ENCODE measurements at regions not wholly inside any gene's neighbourhood (a gene's known extent, or its start where the extent isn't known, plus 50 kb on each side); places are given as distances from the start of the nearest gene placed in this dataset.
"Not testable (repeated sequence)": the region's sequence is repeated elsewhere in the genome, so short reads cannot be mapped to it uniquely, and the experiment has no call there.

DNA sequence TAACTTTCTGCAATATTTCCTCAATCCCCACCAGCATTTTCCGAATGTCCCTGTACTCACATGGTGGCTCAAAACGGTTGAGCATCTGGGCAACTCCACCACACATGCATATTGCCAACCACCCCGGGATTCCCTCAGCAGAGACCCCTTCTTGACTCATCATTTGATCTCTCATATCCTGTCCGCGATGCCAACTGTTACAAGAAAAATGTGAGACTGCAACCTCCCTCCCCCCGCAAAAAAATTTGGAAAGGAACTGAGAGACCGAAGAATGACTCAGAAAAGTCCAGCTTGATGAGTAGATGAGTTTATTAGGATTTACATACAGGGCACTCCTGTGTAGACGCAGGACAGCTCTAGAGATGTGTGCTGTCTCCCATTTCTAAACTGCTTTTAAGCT is 561.4 kb downstream of the ZIC3 start:
- Histone ChIP-seq H3K27me3 (ENCODE audit: control insufficient read depth, insufficient read depth, low read length) (no peaks in the 10 kb centered on the region), H3K9me3 (ENCODE audit: control insufficient read depth, low read depth, low read length) (peaks cover 9% of the 10 kb centered on the region), H3K9ac (ENCODE audit: low read length) (no peak overlapping the region), H3K4me3 (ENCODE audit: low read length) (no peak overlapping the region), H3K4me1 (ENCODE audit: control insufficient read depth, low read depth, low read length) (no peaks in the 10 kb centered on the region), H3K27ac (ENCODE audit: low read length) (no peak overlapping the region), H3K36me3 (ENCODE audit: control insufficient read depth, low read depth, low read length) (no peaks in the 10 kb centered on the region)

DNA sequence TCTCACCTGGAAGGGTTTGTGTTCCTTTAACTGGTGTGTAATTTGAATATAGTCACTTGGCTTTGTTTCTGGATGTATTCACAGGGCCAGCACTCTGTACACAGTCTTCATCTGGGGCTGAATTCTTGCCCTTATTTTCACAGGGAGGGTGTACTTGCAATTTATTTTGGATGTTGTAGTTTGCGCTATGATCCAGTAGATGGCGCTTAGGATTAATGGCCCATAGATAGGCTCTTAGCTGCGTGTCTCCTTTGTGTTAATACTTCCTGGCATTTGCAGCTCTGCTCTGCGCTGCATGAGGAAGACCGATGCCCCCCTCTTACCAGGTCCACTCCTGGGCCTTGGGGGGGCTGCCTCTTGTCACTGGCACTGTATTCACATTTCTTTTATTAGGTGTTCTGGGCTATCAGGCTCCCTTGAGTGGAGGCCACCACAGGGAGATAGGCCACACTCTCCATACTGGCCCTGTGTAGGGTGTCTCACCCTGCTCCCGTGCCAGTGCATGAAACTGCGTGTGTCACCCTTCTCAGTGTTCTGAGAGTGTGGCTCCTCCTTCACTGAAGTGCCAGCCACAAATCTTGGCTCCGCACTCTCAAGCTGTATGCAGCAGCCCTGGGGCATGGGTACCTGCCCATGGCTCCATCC is 562.2 kb downstream of the ZIC3 start:
- H3K4me3 ChIP-seq (ENCODE audit: low read length), result no peak overlapping the region
- no peak overlapping the region for H3K9ac ChIP-seq (ENCODE audit: low read length)
- no peaks in the 10 kb centered on the region for H3K4me1 ChIP-seq (ENCODE audit: control insufficient read depth, low read depth, low read length)
- no peaks in the 10 kb centered on the region for H3K27me3 ChIP-seq (ENCODE audit: control insufficient read depth, insufficient read depth, low read length)
- H3K9me3 ChIP-seq (ENCODE audit: control insufficient read depth, low read depth, low read length), result peaks cover 10% of the 10 kb centered on the region
- no peaks in the 10 kb centered on the region for H3K36me3 ChIP-seq (ENCODE audit: control insufficient read depth, low read depth, low read length)
- no peak overlapping the region for H3K27ac ChIP-seq (ENCODE audit: low read length)

DNA sequence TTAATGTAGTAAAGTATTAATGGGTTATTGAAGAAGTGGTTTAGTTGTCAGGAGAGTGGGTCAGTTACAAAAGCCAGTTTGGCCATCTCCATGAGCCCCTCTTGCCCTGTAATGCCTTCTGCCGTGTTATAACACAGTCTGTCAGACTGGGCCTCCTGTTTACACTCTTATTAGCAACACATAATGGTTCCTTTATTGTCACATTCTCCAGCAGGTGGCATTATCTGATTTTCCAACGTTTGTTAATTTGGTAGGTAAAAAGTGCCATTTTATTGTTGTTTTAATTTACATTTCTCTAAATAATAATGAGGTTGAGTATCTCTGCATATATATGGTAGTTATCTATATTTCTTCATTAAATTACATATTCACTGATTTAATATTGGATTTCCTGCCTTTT is 560.8 kb downstream of the FGF13 start:
- H3K27me3 ChIP-seq (ENCODE audit: control insufficient read depth, insufficient read depth, low read length), result no peaks in the 10 kb centered on the region
- no peak overlapping the region for H3K9ac ChIP-seq (ENCODE audit: low read length)
- peaks cover 13% of the 10 kb centered on the region for H3K9me3 ChIP-seq (ENCODE audit: control insufficient read depth, low read depth, low read length)
- H3K36me3 ChIP-seq (ENCODE audit: control insufficient read depth, low read depth, low read length), result no peaks in the 10 kb centered on the region
- H3K4me1 ChIP-seq (ENCODE audit: control insufficient read depth, low read depth, low read length), result no peaks in the 10 kb centered on the region
- no peak overlapping the region for H3K27ac ChIP-seq (ENCODE audit: low read length)
- H3K4me3 ChIP-seq (ENCODE audit: low read length), result no peak overlapping the region

DNA sequence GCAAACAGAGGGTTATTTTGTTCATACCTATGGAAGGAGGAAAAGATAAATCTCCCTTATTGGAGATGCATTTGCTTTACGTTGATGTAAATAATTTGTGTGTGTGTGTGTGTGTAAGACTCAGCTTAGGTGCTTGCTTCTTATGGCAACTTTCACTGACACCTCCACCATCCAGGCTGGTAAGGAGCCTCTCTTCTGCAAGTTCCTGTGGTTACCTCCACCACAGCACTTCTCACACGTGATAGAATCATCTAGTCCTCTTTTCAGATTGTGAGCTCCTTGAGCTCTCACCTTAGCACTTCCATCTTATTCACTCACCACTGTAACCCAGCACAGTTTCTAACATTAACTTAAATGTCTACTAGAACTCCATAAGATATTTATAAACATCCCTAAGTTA is 553.7 kb downstream of the FGF13 start:
- Histone ChIP-seq H3K4me3 (ENCODE audit: low read length) (no peak overlapping the region), H3K9me3 (ENCODE audit: control insufficient read depth, low read depth, low read length) (peaks cover 23% of the 10 kb centered on the region), H3K27me3 (ENCODE audit: control insufficient read depth, insufficient read depth, low read length) (no peaks in the 10 kb centered on the region), H3K27ac (ENCODE audit: low read length) (no peak overlapping the region), H3K36me3 (ENCODE audit: control insufficient read depth, low read depth, low read length) (no peaks in the 10 kb centered on the region), H3K9ac (ENCODE audit: low read length) (no peak overlapping the region), H3K4me1 (ENCODE audit: control insufficient read depth, low read depth, low read length) (no peaks in the 10 kb centered on the region)

DNA sequence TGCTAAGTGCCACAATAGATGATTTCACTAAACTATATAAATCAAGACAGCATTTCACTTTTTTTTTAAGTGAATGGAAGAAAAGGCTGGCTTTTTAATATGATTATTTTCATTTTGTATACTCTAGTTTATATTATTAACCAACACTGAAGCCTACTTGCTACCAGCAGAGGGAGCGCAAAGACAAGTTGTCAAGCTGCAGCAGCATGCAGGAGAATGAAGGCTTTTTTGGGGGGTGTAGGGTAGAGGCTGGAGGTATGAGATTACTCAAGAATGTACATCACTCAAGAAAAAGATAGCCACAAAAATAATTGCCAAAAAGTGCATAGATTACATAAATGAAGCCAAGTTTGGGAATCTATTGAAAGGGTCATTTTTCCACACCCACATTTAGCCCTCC is 519.5 kb downstream of the FGF13 start:
- no peak overlapping the region for H3K9ac ChIP-seq (ENCODE audit: low read length)

DNA sequence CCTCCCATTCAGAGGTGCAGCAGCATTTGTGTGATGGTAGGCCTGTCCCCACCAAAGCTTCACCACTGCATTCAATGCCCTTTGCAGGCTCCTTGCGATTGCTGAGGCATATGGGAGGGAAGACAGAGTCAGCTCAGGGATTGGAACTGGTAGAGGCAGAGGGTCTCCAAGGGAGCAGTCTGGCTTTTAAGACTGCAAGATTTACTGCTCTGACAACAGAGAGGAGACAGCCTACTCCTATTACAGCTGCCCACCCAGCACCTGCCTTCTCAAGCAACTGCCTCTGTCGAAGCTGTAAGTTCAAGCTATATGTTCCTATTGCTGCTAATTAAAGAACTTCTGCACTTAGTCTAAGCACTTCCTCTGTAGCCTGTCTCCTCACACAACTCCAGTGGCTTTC is 481.8 kb downstream of the FGF13 start:
- Histone ChIP-seq H3K4me1 (ENCODE audit: control insufficient read depth, low read depth, low read length) (no peaks in the 10 kb centered on the region), H3K27me3 (ENCODE audit: control insufficient read depth, insufficient read depth, low read length) (no peaks in the 10 kb centered on the region), H3K36me3 (ENCODE audit: control insufficient read depth, low read depth, low read length) (no peaks in the 10 kb centered on the region), H3K9me3 (ENCODE audit: control insufficient read depth, low read depth, low read length) (peaks cover 14% of the 10 kb centered on the region), H3K27ac (ENCODE audit: low read length) (no peak overlapping the region), H3K9ac (ENCODE audit: low read length) (no peak overlapping the region), H3K4me3 (ENCODE audit: low read length) (no peak overlapping the region)

More for the DNA sequence above, 519.5 kb downstream of the FGF13 start:
- Histone ChIP-seq H3K4me3 (ENCODE audit: low read length) (no peak overlapping the region), H3K36me3 (ENCODE audit: control insufficient read depth, low read depth, low read length) (no peaks in the 10 kb centered on the region), H3K4me1 (ENCODE audit: control insufficient read depth, low read depth, low read length) (no peaks in the 10 kb centered on the region), H3K9me3 (ENCODE audit: control insufficient read depth, low read depth, low read length) (peaks cover 6% of the 10 kb centered on the region), H3K27me3 (ENCODE audit: control insufficient read depth, insufficient read depth, low read length) (no peaks in the 10 kb centered on the region), H3K27ac (ENCODE audit: low read length) (no peak overlapping the region)

DNA sequence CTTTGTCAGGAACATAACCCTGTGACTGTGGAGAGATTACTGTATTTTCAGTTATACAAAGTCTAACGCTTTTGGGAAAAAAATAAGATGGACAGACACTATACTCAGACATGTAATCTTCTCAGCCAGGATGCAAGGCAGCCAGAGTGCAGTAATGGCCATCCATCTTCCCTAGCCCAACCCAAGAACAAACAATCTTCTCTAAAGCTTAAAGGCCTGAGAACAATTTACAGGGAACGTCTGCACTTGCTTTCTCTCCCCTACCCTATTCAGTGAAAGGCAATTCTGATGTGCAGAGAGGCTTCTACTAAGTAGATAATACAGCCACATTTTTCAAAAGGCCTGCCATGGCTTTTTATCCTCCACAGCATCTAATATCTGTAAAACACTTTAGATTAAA is 471.3 kb downstream of the FGF13 start:
- H3K4me3 ChIP-seq (ENCODE audit: low read length), result no peak overlapping the region
- H3K9me3 ChIP-seq (ENCODE audit: control insufficient read depth, low read depth, low read length), result peaks cover 7% of the 10 kb centered on the region
- no peak overlapping the region for H3K27ac ChIP-seq (ENCODE audit: low read length)
- no peaks in the 10 kb centered on the region for H3K4me1 ChIP-seq (ENCODE audit: control insufficient read depth, low read depth, low read length)
- no peaks in the 10 kb centered on the region for H3K27me3 ChIP-seq (ENCODE audit: control insufficient read depth, insufficient read depth, low read length)
- no peaks in the 10 kb centered on the region for H3K36me3 ChIP-seq (ENCODE audit: control insufficient read depth, low read depth, low read length)
- H3K9ac ChIP-seq (ENCODE audit: low read length), result no peak overlapping the region

DNA sequence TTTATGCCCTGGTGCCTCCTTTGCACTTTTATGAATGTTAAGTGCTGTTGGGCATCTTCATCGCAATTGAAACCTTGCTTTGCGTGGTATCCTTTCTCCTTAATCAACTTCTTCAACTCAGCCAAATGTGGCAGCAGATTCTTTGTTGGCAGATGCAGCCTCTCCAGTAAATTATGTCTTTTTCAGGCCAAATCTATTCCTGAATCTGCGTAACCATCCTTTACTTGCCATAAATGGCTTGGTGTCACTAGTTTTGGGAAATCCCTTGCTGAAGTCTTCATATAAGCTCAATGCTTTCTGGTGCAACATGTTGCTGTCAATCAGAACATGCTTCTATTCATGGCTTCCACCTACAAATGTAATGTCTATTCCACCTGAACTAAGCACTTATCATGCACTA is 457.5 kb downstream of the FGF13 start:
- Histone ChIP-seq H3K4me1 (ENCODE audit: control insufficient read depth, low read depth, low read length) (peaks cover 2% of the 10 kb centered on the region), H3K4me3 (ENCODE audit: low read length) (no peak overlapping the region), H3K27me3 (ENCODE audit: control insufficient read depth, insufficient read depth, low read length) (no peaks in the 10 kb centered on the region), H3K9me3 (ENCODE audit: control insufficient read depth, low read depth, low read length) (peaks cover 11% of the 10 kb centered on the region), H3K9ac (ENCODE audit: low read length) (no peak overlapping the region), H3K27ac (ENCODE audit: low read length) (no peak overlapping the region), H3K36me3 (ENCODE audit: control insufficient read depth, low read depth, low read length) (no peaks in the 10 kb centered on the region)

DNA sequence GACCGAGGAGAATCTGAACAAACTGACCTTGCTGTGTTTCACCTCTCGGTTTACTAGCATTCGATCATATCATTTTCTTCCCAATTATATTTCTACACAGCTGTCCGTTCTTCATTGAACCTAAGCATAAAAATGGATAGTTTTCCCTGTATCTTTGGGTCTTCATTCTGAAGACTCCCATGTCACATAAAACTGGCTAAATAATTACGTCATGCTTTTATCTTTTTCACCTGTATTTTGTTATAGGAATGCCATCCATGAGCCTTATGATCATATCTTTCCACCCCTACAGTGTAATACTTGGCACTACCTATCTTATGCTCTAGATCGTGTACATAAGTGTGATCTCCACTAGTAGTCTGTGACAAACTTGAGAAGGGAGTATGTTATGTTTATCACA is 456.1 kb downstream of the FGF13 start:
- H3K4me1 ChIP-seq (ENCODE audit: control insufficient read depth, low read depth, low read length), result peaks cover 2% of the 10 kb centered on the region
- no peak overlapping the region for H3K9ac ChIP-seq (ENCODE audit: low read length)
- no peak overlapping the region for H3K4me3 ChIP-seq (ENCODE audit: low read length)
- no peaks in the 10 kb centered on the region for H3K36me3 ChIP-seq (ENCODE audit: control insufficient read depth, low read depth, low read length)
- no peak overlapping the region for H3K27ac ChIP-seq (ENCODE audit: low read length)
- peaks cover 7% of the 10 kb centered on the region for H3K9me3 ChIP-seq (ENCODE audit: control insufficient read depth, low read depth, low read length)
- H3K27me3 ChIP-seq (ENCODE audit: control insufficient read depth, insufficient read depth, low read length), result no peaks in the 10 kb centered on the region

DNA sequence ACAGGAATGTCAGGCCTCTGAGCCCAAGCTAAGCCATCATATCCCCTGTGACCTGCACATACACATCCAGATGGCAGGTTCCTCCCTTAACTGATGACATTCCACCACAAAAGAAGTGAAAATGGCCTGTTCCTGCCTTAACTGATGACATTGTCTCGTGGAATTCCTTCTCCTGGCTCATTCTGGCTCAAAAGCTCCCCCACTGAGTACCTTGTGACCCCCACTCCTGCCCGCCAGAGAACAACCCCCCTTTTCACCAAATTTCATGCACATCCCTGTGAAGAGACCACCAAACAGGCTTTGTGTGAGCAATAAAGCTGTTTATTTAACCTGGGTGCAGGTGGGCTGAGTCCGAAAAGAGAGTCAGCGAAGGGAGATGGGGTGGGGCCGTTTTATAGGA is 447.4 kb downstream of the FGF13 start:
- H3K27me3 ChIP-seq (ENCODE audit: control insufficient read depth, insufficient read depth, low read length); H3K27ac ChIP-seq (ENCODE audit: low read length); H3K4me1 ChIP-seq (ENCODE audit: control insufficient read depth, low read depth, low read length); H3K36me3 ChIP-seq (ENCODE audit: control insufficient read depth, low read depth, low read length); H3K9me3 ChIP-seq (ENCODE audit: control insufficient read depth, low read depth, low read length); H3K4me3 ChIP-seq (ENCODE audit: low read length); H3K9ac ChIP-seq (ENCODE audit: low read length): not testable (repeated sequence)

DNA sequence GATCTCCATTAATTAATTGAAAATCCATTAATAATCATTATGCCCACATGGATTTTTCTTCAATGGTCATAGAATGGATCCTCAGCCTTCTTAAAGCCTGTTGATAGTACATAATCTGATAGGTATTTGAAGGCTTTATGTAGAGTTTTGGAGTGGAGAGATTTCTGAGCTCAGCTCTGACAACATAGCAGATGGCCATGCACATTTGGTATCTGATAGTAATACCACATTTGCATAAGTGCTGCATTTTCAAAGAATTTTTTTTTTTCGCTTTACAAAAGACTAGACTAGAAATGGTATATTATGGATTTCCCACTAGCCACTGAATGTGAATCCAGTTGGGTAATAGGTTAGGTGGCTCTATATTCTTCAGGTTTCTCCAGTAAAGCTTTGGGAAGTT is 440.6 kb downstream of the FGF13 start:
- no peaks in the 10 kb centered on the region for H3K4me1 ChIP-seq (ENCODE audit: control insufficient read depth, low read depth, low read length)
- no peaks in the 10 kb centered on the region for H3K36me3 ChIP-seq (ENCODE audit: control insufficient read depth, low read depth, low read length)
- no peaks in the 10 kb centered on the region for H3K27me3 ChIP-seq (ENCODE audit: control insufficient read depth, insufficient read depth, low read length)
- no peak overlapping the region for H3K4me3 ChIP-seq (ENCODE audit: low read length)
- H3K9ac ChIP-seq (ENCODE audit: low read length), result no peak overlapping the region
- H3K27ac ChIP-seq (ENCODE audit: low read length), result no peak overlapping the region
- peaks cover 10% of the 10 kb centered on the region for H3K9me3 ChIP-seq (ENCODE audit: control insufficient read depth, low read depth, low read length)

DNA sequence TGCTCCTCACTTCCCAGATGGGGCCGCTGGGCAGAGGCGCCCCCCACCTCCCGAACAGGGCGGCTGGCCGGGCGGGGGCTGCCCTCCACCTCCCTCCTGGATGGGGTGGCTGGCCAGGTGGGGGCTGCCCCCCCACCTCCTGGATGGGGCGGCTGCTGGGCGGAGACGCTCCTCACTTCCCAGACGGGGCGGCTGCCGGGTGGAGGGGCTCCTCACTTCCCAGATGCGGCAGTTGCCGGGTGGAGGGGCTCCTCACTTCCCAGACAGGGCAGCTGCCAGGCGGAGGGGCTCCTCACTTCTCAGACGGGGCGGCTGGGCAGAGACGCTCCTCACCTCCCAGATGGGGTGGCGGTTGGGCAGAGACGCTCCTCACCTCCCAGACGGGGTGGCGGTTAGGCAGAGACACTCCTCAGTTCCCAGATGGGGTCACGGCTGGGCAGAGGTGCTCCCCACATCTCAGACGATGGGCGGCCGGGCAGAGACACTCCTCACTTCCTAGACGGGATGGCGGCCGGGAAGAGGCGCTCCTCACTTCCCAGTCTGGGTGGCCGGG is 428.8 kb downstream of the FGF13 start:
- not testable (repeated sequence) for H3K27ac ChIP-seq (ENCODE audit: low read length); H3K27me3 ChIP-seq (ENCODE audit: control insufficient read depth, insufficient read depth, low read length); H3K4me3 ChIP-seq (ENCODE audit: low read length); H3K9me3 ChIP-seq (ENCODE audit: control insufficient read depth, low read depth, low read length); H3K36me3 ChIP-seq (ENCODE audit: control insufficient read depth, low read depth, low read length); H3K4me1 ChIP-seq (ENCODE audit: control insufficient read depth, low read depth, low read length); H3K9ac ChIP-seq (ENCODE audit: low read length)

All from iPS-18a (cell line).